Neuronal stem cell (in vitro differentiated cells): ENCODE measurements at regions not wholly inside any gene's neighbourhood (a gene's known extent, or its start where the extent isn't known, plus 50 kb on each side); places are given as distances from the start of the nearest gene placed in this dataset.

Source experiments
- DNase-seq: peaks from one replicate; pipeline ENCODE4 v3.0.0-alpha.2; 2013; ENCODE audit warnings: low spot score
- H2AFZ ChIP-seq: one replicate; pipeline ENCODE4 v1.6.1; 2013; ENCODE audit warnings: mild to moderate bottlenecking, low read length, inconsistent platforms
- H2AK5ac ChIP-seq: 2 replicates; pipeline ENCODE4 v1.6.1; 2013; ENCODE audit warnings: low read depth, mild to moderate bottlenecking, inconsistent platforms, low read length, moderate library complexity, mixed read lengths
- H2BK120ac ChIP-seq: 2 replicates; pipeline ENCODE4 v1.6.1; 2013; ENCODE audit warnings: low read depth, mild to moderate bottlenecking, inconsistent platforms, low read length, moderate library complexity, mixed read lengths
- H2BK12ac ChIP-seq: one replicate; pipeline ENCODE4 v1.6.1; 2013; ENCODE audit warnings: low read length, inconsistent platforms
- H2BK15ac ChIP-seq: 2 replicates; pipeline ENCODE4 v1.6.1; 2013; ENCODE audit warnings: mild to moderate bottlenecking, low read length, inconsistent platforms, mixed read lengths
- H2BK5ac ChIP-seq: one replicate; pipeline ENCODE4 v1.6.1; 2013; ENCODE audit warnings: inconsistent platforms, mild to moderate bottlenecking, low read length, moderate library complexity
- H3K14ac ChIP-seq: one replicate; pipeline ENCODE4 v1.6.1; 2013; ENCODE audit warnings: low read length, inconsistent platforms
- H3K18ac ChIP-seq: 2 replicates; pipeline ENCODE4 v1.6.1; 2013; ENCODE audit warnings: low read length, inconsistent platforms
- H3K23ac ChIP-seq: 2 replicates; pipeline ENCODE4 v1.6.1; 2013; ENCODE audit warnings: low read depth, mild to moderate bottlenecking, mixed read lengths, low read length, inconsistent platforms; ENCODE audit not compliant: poor library complexity
- H3K27ac ChIP-seq: replicated peaks from 3 replicates; pipeline ENCODE4 v1.5.1; 2013; ENCODE audit warnings: low read length, inconsistent platforms
- H3K27me3 ChIP-seq, 3 experiments: 2 replicates each; pipeline ENCODE4 v1.6.1; 2013; ENCODE audit warnings: low read length in 3 of 3, mild to moderate bottlenecking in 2 of 3, inconsistent platforms in 1 of 3, low read depth in 1 of 3, mixed read lengths in 1 of 3, moderate library complexity in 1 of 3; ENCODE audit not compliant: control insufficient read depth in 3 of 3, insufficient read depth in 3 of 3
- H3K36me3 ChIP-seq, 2 donors: replicated peaks in 1 of 2; 2 replicates each; pipeline ENCODE4 v1.6.1; 2013; ENCODE audit warnings: low read length in 2 of 2; ENCODE audit not compliant: control insufficient read depth in 2 of 2, insufficient read depth in 2 of 2
- H3K4ac ChIP-seq: 2 replicates; pipeline ENCODE4 v1.6.1; 2013; ENCODE audit warnings: inconsistent platforms, mild to moderate bottlenecking, low read length, moderate library complexity
- H3K4me1 ChIP-seq, 2 donors: 1 replicate in 1 of 2; 2 replicates in 1 of 2; pipeline ENCODE4 v1.6.1; 2013; ENCODE audit warnings: low read length in 2 of 2, low read depth in 1 of 2; ENCODE audit not compliant: control insufficient read depth in 2 of 2, insufficient read depth in 1 of 2
- H3K4me2 ChIP-seq: one replicate; pipeline ENCODE4 v1.6.1; 2013; ENCODE audit warnings: mild to moderate bottlenecking, low read length, inconsistent platforms; ENCODE audit not compliant: insufficient read depth, poor library complexity, severe bottlenecking
- H3K4me3 ChIP-seq, 2 donors: 2 replicates each; pipeline ENCODE4 v1.5.1; 2013; ENCODE audit warnings: low read length in 2 of 2, mild to moderate bottlenecking in 2 of 2, inconsistent platforms in 1 of 2, moderate library complexity in 1 of 2
- H3K79me1 ChIP-seq: one replicate; pipeline ENCODE4 v1.6.1; 2013; ENCODE audit warnings: low read depth, mild to moderate bottlenecking, inconsistent platforms, low read length, moderate library complexity
- H3K9ac ChIP-seq: one replicate; pipeline ENCODE4 v1.6.1; 2013; ENCODE audit warnings: mild to moderate bottlenecking, low read depth, low read length, inconsistent platforms; ENCODE audit not compliant: poor library complexity
- H3K9me3 ChIP-seq, 2 donors: replicated peaks in 1 of 2; 2 replicates each; pipeline versions ENCODE3 to v1.6.1; 2013; ENCODE audit warnings: low read length in 2 of 2, mild to moderate bottlenecking in 2 of 2, inconsistent platforms in 1 of 2, low read depth in 1 of 2, mixed read lengths in 1 of 2, moderate library complexity in 1 of 2; ENCODE audit not compliant: control insufficient read depth in 2 of 2, insufficient read depth in 1 of 2
- H4K8ac ChIP-seq: one replicate; pipeline ENCODE4 v1.6.1; 2013; ENCODE audit warnings: low read depth, mild to moderate bottlenecking, inconsistent platforms, low read length, moderate library complexity
- H4K91ac ChIP-seq: one replicate; pipeline ENCODE4 v1.6.1; 2013; ENCODE audit warnings: low read length, low read depth, mild to moderate bottlenecking, inconsistent platforms; ENCODE audit not compliant: poor library complexity
- WGBS, 2 donors: extraction: QIAGEN DNeasy Blood & Tissue Kit; methylation state at CpG; one replicate each; pipeline ENCODE4 v1.1.7; 2013; ENCODE audit warnings: missing lambda C conversion rate in 2 of 2, mixed read lengths in 1 of 2; ENCODE audit not compliant: insufficient read length in 2 of 2, insufficient replicate concordance in 1 of 2; ENCODE audit errors: extremely low coverage in 2 of 2; 5-methylcytosine and 5-hydroxymethylcytosine counted together

- H3K4me1 ChIP-seq, result no peaks in the 10 kb centered on the region
- no peak for DNase-seq
Measured at GRCh38 chr1:98306517-98307089, 354.9 kb upstream of the SNX7 start.

GRCh38 chr1:98305362-98305761 is 356.2 kb upstream of the SNX7 start:
- Histone ChIP-seq H2AFZ (no peak overlapping the region), H2AK5ac (no peak overlapping the region), H2BK15ac (no peak overlapping the region), H3K4ac (no peak overlapping the region), H3K14ac (no peak overlapping the region), H4K91ac (no peak overlapping the region), H3K9ac (no peak overlapping the region), H3K23ac (no peak overlapping the region), H2BK5ac (no peak overlapping the region), H4K8ac (no peak overlapping the region), H2BK120ac (no peak overlapping the region), H3K4me2 (no peak overlapping the region), H2BK12ac (no peak overlapping the region), H3K27ac (no peak overlapping the region), H3K18ac (no peak overlapping the region), H3K9me3 (peaks cover 0 to 1% of the 10 kb centered on the region in 2 donors), H3K36me3 (no peaks in the 10 kb centered on the region), H3K4me1 (no peaks in the 10 kb centered on the region), H3K4me3 (no peak overlapping the region), H3K27me3 (no peaks in the 10 kb centered on the region), H3K79me1 (no peaks in the 10 kb centered on the region)
- no peak for DNase-seq
- no CpG with 5 or more reads among the region's 2 CpGs for WGBS, 2 donors

More at GRCh38 chr1:98306517-98307089, 354.9 kb upstream of the SNX7 start:
- H3K4me3 ChIP-seq, result no peak overlapping the region
- no peaks in the 10 kb centered on the region for H3K27me3 ChIP-seq
- H3K36me3 ChIP-seq, result no peaks in the 10 kb centered on the region
- H2BK12ac ChIP-seq, result no peak overlapping the region
- no peak overlapping the region for H3K9ac ChIP-seq
- H4K8ac ChIP-seq, result no peak overlapping the region
- no peak overlapping the region for H3K14ac ChIP-seq
- H3K18ac ChIP-seq, result no peak overlapping the region
- H2AFZ ChIP-seq, result no peak overlapping the region
- no peak overlapping the region for H3K4ac ChIP-seq
- H2BK15ac ChIP-seq, result no peak overlapping the region
- H2BK5ac ChIP-seq, result no peak overlapping the region
- H3K9me3 ChIP-seq, result peaks cover 0 to 1% of the 10 kb centered on the region in 2 donors
- no peak overlapping the region for H2AK5ac ChIP-seq
- no peak overlapping the region for H3K27ac ChIP-seq
- no peaks in the 10 kb centered on the region for H3K79me1 ChIP-seq
- H3K4me2 ChIP-seq, result no peak overlapping the region
- H3K23ac ChIP-seq, result no peak overlapping the region
- no peak overlapping the region for H4K91ac ChIP-seq
- H2BK120ac ChIP-seq, result no peak overlapping the region

DNA sequence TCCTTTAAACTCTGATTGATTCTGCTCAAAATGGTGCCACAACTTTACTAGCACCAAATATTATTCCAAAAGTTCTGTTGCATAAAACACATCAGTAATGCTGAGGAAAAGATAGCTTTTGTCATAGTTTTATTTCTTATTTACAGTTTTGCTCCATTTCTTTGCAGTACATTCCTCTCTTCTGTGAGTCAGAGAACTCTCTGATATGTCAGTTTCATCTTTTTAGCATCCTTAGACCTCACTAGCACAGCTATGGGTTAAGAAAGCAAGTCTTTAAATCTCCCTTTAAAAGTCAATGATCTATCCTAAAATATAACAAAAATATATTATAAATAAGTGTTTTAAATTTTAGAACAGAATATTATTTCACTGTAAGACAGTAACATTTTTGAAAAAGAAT is 356.6 kb upstream of the SNX7 start:
- Histone ChIP-seq H2BK5ac (no peak overlapping the region), H3K36me3 (no peaks in the 10 kb centered on the region), H3K23ac (no peak overlapping the region), H2AK5ac (no peak overlapping the region), H2BK120ac (no peak overlapping the region), H3K4me1 (peaks cover 0 to under 1% of the 10 kb centered on the region in 2 donors), H3K9ac (no peak overlapping the region), H3K4me3 (no peak overlapping the region), H3K4me2 (no peak overlapping the region), H3K9me3 (peaks cover 0 to 1% of the 10 kb centered on the region in 2 donors), H3K79me1 (no peaks in the 10 kb centered on the region), H2BK12ac (no peak overlapping the region), H3K27ac (no peak overlapping the region), H3K4ac (no peak overlapping the region), H2AFZ (no peak overlapping the region), H3K27me3 (no peaks in the 10 kb centered on the region), H2BK15ac (no peak overlapping the region), H4K8ac (no peak overlapping the region), H3K18ac (no peak overlapping the region), H3K14ac (no peak overlapping the region), H4K91ac (no peak overlapping the region)
- DNase-seq, result no peak

GRCh38 chr1:98299861-98300260 is 361.7 kb upstream of the SNX7 start:
- Histone ChIP-seq H3K27me3 (no peaks in the 10 kb centered on the region), H3K36me3 (no peaks in the 10 kb centered on the region), H3K4me1 (peaks cover 0 to 1% of the 10 kb centered on the region in 2 donors), H3K4me3 (no peak overlapping the region), H3K4ac (no peak overlapping the region), H2BK120ac (no peak overlapping the region), H3K9me3 (no peaks in the 10 kb centered on the region), H3K4me2 (no peak overlapping the region), H3K79me1 (no peaks in the 10 kb centered on the region), H3K18ac (no peak overlapping the region), H2AK5ac (no peak overlapping the region), H2BK15ac (no peak overlapping the region), H3K27ac (no peak overlapping the region), H4K91ac (no peak overlapping the region), H3K23ac (no peak overlapping the region), H2BK12ac (no peak overlapping the region), H4K8ac (no peak overlapping the region), H2AFZ (no peak overlapping the region), H2BK5ac (no peak overlapping the region), H3K9ac (no peak overlapping the region), H3K14ac (no peak overlapping the region)
- DNase-seq, result no peak
- no CpG with 5 or more reads among the region's 3 CpGs for WGBS, 2 donors
